ENCODE measurements at regions not wholly inside any gene's neighbourhood (a gene's known extent, or its start where the extent isn't known, plus 50 kb on each side); places are given as distances from the start of the nearest gene placed in this dataset.

- Histone ChIP-seq H3K4me3 (no peak overlapping the region), H3K36me3 (no peaks in the 10 kb centered on the region), H3K9me3 (no peaks in the 10 kb centered on the region), H3K4me1 (no peaks in the 10 kb centered on the region), H3K27ac (no peak overlapping the region), H3K27me3 (peaks cover 5% of the 10 kb centered on the region)
- TF ChIP-seq POLR2AphosphoS5 (IDR thresholded peaks at IDR 0.05) (no peak), POLR2A (IDR thresholded peaks at IDR 0.05) (no peak), EP300 (IDR thresholded peaks at IDR 0.05) (no peak)
- TF ChIP-seq, protein P1, sequence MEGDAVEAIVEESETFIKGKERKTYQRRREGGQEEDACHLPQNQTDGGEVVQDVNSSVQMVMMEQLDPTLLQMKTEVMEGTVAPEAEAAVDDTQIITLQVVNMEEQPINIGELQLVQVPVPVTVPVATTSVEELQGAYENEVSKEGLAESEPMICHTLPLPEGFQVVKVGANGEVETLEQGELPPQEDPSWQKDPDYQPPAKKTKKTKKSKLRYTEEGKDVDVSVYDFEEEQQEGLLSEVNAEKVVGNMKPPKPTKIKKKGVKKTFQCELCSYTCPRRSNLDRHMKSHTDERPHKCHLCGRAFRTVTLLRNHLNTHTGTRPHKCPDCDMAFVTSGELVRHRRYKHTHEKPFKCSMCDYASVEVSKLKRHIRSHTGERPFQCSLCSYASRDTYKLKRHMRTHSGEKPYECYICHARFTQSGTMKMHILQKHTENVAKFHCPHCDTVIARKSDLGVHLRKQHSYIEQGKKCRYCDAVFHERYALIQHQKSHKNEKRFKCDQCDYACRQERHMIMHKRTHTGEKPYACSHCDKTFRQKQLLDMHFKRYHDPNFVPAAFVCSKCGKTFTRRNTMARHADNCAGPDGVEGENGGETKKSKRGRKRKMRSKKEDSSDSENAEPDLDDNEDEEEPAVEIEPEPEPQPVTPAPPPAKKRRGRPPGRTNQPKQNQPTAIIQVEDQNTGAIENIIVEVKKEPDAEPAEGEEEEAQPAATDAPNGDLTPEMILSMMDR (IDR thresholded peaks at IDR 0.05) = no peak
- DNase-seq (ENCODE audit: low spot score in 2 of 2) = no peak
- WGBS = 59% methylated on average over 5 of the region's 5 CpGs
Measured at GRCh38 chr2:5764041-5764440, 71.9 kb downstream of the SOX11 start.

DNA sequence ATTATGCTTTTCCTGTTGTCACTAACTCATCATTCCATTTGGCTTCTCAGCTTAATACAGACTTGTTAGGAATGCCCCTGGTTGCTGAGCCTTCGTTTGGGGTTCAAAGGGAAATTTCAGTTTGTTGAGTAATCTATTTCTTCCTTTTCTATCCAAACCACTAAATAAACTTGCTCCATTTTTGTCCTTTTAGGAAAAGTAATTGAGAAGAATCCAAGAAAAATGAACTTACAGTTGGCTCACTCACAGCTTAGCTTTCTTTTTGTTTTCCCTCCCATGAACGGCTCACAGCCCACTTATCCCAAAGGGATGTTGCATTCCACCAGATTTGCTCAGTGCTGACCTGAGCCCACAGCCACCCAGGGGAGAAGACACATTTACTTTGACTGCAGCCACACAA is 73.9 kb downstream of the SOX11 start:
- Histone ChIP-seq H3K4me3 (no peak overlapping the region), H3K4me1 (no peaks in the 10 kb centered on the region), H3K36me3 (no peaks in the 10 kb centered on the region), H3K9me3 (no peaks in the 10 kb centered on the region), H3K27ac (no peak overlapping the region), H3K27me3 (no peaks in the 10 kb centered on the region)
- no peak for DNase-seq (ENCODE audit: low spot score in 2 of 2)
- 54% methylated on average over 2 of the region's 2 CpGs for WGBS
- TF ChIP-seq, protein P1 (IDR thresholded peaks at IDR 0.05) = no peak
- TF ChIP-seq POLR2AphosphoS5 (IDR thresholded peaks at IDR 0.05) = no peak
- TF ChIP-seq EP300 (IDR thresholded peaks at IDR 0.05) = no peak
- TF ChIP-seq POLR2A (IDR thresholded peaks at IDR 0.05) = no peak

DNA sequence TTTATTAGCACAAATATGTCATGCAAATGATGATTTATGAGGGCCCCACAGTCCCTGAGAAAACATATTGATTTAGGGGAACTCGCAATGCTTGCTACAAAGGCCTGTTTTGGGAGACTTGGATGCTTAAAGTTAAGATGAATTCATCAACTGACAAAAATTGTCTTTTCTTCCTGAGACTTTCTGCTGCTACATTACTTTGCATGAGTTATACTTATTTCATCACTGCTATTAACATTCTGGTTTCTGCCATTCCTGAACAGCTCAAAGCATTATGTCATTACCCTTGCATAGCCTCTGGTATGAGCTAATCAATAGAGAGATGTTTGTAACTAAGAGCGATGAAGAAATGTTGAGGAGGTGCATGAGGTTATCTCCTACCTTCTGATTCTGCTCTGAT is 74.4 kb downstream of the SOX11 start:
- no peaks in the 10 kb centered on the region for H3K36me3 ChIP-seq
- WGBS = 90% methylated on average over 2 of the region's 2 CpGs
- no peak overlapping the region for H3K4me3 ChIP-seq
- no peaks in the 10 kb centered on the region for H3K9me3 ChIP-seq
- no peak overlapping the region for H3K27ac ChIP-seq
- no peak for DNase-seq (ENCODE audit: low spot score in 2 of 2)
- TF ChIP-seq EP300 (IDR thresholded peaks at IDR 0.05) = no peak
- no peak for TF ChIP-seq POLR2A (IDR thresholded peaks at IDR 0.05)
- TF ChIP-seq POLR2AphosphoS5 (IDR thresholded peaks at IDR 0.05) = no peak
- TF ChIP-seq, protein P1 (IDR thresholded peaks at IDR 0.05) = no peak
- no peaks in the 10 kb centered on the region for H3K4me1 ChIP-seq
- H3K27me3 ChIP-seq = no peaks in the 10 kb centered on the region

DNA sequence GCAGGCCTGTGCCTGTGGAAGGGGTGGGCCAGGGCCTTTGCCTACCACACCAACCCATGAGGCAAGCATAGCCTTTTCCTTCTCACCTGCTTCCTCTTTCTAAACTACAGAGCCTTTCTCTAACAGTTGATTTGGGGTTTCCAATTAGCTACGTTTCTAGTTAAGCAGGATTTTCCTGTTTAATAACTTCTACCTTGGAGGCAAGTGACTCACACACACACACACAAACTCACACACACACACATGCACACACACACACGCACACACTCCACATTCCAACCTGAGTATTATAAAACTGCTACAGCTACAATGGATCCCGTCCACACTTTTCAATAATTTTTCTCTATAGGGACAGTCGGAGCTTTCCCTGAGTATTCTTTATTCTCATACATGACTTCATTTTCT is 84.9 kb downstream of the SOX11 start:
- H3K4me3 ChIP-seq = no peak overlapping the region
- no peak overlapping the region for H3K27ac ChIP-seq
- H3K27me3 ChIP-seq = no peaks in the 10 kb centered on the region
- no peak for DNase-seq (ENCODE audit: low spot score in 2 of 2)
- whole genome bisulfite sequencing = 42% methylated on average over 4 of the region's 4 CpGs
- no peak for TF ChIP-seq EP300 (IDR thresholded peaks at IDR 0.05)
- TF ChIP-seq POLR2A (IDR thresholded peaks at IDR 0.05) = no peak
- TF ChIP-seq, protein P1 (IDR thresholded peaks at IDR 0.05) = no peak
- no peaks in the 10 kb centered on the region for H3K4me1 ChIP-seq
- no peaks in the 10 kb centered on the region for H3K9me3 ChIP-seq
- H3K36me3 ChIP-seq = no peaks in the 10 kb centered on the region

DNA sequence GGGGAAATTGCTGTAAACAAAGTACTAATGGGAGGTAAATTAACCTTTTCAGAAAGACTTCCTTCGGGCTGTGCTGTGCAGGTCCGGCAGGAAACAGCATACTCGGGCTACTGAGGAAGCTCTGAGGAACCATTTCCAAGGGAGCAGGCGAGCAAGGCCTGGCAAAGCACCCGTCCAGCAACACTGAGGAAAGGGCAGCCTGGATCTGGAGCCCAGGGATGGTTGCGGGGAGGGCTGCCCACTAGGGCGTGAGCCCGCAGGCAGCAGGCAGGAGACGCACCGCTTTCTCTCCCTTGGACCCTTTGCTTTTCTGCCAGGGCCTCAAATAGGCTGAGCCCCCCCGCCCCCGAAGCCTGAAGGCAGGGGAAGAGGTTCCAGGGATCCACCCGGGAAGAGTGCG is 89.5 kb downstream of the SOX11 start:
- Histone ChIP-seq H3K36me3 (no peaks in the 10 kb centered on the region), H3K4me1 (no peaks in the 10 kb centered on the region), H3K27me3 (no peaks in the 10 kb centered on the region), H3K27ac (no peak overlapping the region), H3K9me3 (no peaks in the 10 kb centered on the region), H3K4me3 (no peak overlapping the region)
- DNase-seq (ENCODE audit: low spot score in 2 of 2) = no peak
- WGBS = 79% methylated on average over 12 of the region's 14 CpGs
- TF ChIP-seq POLR2AphosphoS5 (IDR thresholded peaks at IDR 0.05) (no peak), POLR2A (IDR thresholded peaks at IDR 0.05) (no peak), EP300 (IDR thresholded peaks at IDR 0.05) (no peak)
- TF ChIP-seq, protein P1 (IDR thresholded peaks at IDR 0.05) = no peak
